RWPE1 (cell line): ENCODE measurements at regions not wholly inside any gene's neighbourhood (a gene's known extent, or its start where the extent isn't known, plus 50 kb on each side); places are given as distances from the start of the nearest gene placed in this dataset.

Experiments
- CTCF ChIA-PET: fragments of 350-600 bp; sonication (Branson Sonifier 250); formaldehyde crosslinking; extraction: SDS; loops from one replicate; lab custom pipeline; 2021; lab: Yijun Ruan, JAX
- POLR2A ChIA-PET: fragments of 400-600 bp; formaldehyde crosslinking; extraction: SDS; loops from one replicate; lab custom pipeline; 2020; ENCODE audit warnings: antibody characterized with exemption; ENCODE audit not compliant: low non-redundant PET; lab: Yijun Ruan, JAX
- DNase-seq: peaks from one replicate; pipeline ENCODE4 v3.0.0; 2012; ENCODE audit warnings: low spot score
- H3K27ac ChIP-seq: fragments of 450-650 bp; 2 replicates; pipeline ENCODE4 v1.5.1; 2017
- TF ChIP-seq, protein P1 (sequence below): fragments of 450-650 bp; conservative IDR thresholded peaks from 2 replicates; pipeline ENCODE4 v1.5.1; 2017; ENCODE audit warnings: low read depth, mild to moderate bottlenecking

DNA sequence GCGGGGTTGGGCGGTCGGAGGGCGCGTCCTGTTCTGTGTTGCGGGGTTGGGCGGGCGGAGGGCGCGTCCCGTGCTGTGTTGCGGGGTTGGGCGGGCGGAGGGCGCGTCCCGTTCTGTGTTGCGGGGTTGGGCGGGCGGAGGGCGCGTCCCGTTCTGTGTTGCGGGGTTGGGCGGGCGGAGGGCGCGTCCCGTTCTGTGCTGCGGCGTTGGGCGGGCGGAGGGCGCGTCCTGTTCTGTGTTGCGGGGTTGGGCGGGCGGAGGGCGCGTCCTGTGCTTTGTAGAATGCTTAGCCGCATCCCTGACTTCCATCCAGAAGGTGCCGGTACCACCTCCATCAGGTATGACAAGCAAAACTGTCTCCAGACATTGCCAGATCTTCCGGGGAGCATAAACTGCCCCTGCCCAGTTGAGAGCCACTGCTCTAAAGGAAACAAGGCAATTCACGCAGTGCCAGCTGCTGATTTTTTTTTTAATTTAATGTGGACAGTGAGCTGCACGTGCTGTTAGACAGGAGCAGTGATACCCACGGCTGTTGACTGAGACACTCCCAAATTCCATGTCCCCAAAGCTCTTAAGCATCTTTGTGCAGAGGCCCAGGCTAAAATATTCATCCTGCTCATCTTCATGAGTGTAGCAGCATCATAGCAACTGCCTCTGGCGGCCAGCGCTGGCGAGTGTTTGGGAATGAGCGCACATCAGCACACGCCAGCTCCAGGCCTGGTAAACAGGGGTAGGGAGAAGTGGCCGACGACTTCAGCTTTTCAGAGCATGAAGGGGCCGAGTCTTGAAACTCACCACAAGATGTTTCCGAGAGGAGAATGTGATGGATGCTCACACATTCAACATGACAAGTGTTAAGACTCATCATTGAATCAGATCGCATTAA lies 284.4 kb upstream of the CDH4 start:
- H3K27ac ChIP-seq = no peak overlapping the region
- POLR2A ChIA-PET = no interaction called here
- CTCF ChIA-PET = no interaction called here
- TF ChIP-seq, protein P1, sequence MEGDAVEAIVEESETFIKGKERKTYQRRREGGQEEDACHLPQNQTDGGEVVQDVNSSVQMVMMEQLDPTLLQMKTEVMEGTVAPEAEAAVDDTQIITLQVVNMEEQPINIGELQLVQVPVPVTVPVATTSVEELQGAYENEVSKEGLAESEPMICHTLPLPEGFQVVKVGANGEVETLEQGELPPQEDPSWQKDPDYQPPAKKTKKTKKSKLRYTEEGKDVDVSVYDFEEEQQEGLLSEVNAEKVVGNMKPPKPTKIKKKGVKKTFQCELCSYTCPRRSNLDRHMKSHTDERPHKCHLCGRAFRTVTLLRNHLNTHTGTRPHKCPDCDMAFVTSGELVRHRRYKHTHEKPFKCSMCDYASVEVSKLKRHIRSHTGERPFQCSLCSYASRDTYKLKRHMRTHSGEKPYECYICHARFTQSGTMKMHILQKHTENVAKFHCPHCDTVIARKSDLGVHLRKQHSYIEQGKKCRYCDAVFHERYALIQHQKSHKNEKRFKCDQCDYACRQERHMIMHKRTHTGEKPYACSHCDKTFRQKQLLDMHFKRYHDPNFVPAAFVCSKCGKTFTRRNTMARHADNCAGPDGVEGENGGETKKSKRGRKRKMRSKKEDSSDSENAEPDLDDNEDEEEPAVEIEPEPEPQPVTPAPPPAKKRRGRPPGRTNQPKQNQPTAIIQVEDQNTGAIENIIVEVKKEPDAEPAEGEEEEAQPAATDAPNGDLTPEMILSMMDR = no peak
- no peak for DNase-seq

DNA sequence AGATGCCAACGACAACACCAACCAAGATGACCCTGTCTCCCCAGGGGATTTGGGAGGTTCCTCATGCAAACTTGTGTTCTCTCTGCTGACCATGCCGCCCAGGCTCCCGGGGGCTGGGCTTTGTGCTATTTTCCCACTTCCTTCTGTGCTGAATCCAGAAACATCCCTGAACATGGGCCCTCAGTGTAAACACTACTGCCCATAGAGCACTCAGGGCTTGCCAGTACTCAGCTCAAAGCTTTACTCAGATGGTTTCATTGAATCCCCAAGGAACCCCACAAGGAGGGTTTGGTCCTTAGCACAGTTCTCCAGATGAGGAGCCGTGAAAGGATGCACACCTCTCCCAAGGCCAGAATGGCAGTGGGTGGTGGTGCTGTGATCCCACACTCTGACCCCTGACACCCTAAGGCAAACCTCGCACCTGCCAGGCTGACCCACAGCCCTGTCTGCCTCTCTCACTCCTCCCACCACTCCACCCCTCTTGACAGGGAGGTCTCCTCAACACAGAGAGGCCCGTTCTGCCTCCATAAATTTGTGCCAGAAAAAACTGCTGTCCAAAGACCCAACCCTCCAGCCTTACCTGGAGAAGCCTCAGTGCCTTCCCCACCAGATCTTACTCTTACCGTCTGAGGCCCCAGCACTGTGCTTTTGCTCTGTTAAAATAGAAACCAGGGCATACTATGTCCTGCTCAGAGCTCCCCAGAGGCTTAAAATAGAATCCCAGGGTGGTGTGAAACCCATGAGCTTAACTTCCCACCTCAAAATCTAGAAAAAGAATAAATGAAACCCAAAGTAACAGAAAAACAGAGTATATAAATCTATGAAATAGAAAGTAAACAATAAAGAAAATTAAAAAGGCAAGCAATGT lies 283.0 kb upstream of the CDH4 start:
- POLR2A ChIA-PET = no interaction called here
- DNase-seq = no peak
- CTCF ChIA-PET = interaction anchor here (0.7 kb wide), 1 partner anchor 33 kb away, joined by 4 read pairs; no protein-coding TSS in a partner anchor
- TF ChIP-seq, protein P1 = no peak
- no peak overlapping the region for H3K27ac ChIP-seq

DNA sequence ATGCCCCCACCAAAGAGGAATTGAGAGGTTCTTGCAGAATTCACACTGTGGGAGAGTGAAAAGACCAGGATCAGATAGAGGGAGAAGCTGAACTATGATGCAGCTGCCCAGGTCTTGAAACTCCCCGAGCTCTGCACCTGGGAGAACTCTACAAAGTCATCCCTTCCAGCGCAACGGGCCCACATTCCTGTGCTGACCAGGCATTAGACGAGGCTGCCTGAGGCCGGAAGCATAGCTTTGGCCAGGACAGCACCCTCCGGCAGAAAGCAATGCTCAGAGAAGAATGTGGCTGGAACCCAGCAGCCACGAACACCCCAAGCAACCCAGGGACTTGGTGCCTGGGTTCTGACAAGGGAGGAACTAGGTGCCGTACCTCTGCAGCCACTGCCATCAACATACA lies 281.5 kb upstream of the CDH4 start:
- TF ChIP-seq, protein P1 = no peak
- no peak overlapping the region for H3K27ac ChIP-seq
- CTCF ChIA-PET = no interaction called here
- POLR2A ChIA-PET = no interaction called here
- no peak for DNase-seq

DNA sequence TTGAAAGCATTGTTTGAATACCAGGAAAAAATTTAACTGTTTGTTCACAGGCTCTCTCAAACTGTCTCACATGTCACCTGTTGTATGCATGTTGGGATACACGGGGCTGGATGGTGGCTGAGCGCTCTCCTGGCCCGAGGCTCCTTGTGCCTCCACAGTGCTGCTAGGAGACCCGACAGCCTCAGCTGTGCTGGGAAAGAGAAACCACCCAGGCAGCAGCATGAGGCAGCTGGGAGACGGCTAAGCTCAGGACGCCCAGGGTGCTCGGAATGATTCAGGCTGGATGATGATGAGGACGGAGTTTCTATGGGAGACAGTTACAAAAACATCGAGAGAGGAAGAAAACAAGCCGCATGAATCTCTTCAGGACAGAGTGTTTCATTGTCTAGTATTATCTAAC lies 278.0 kb upstream of the CDH4 start:
- H3K27ac ChIP-seq = no peak overlapping the region
- no peak for DNase-seq
- CTCF ChIA-PET = no interaction called here
- TF ChIP-seq, protein P1 = no peak
- POLR2A ChIA-PET = no interaction called here

DNA sequence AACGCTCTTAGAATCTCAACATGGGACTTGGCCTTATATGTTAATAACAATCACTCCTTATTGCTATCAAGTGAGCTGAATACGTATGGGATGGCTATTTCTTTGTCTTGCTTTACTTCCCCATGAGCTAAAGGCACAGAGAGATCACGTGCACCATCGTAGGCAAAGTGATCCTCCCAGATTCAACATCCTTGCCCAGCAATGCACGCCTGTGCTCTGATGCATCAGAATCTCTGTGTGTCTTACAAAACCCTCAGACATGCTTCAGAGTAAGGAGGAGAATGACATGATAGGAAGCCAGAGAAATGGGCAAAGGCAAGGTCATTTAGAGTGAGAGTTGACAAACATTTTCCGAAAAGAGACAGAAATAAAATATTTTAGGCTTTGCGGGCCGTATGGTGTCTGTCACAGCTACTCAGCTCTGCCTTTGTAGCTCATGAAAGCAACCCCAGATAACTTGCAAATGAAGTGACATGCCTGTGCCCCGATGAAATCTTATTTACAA lies 277.6 kb upstream of the CDH4 start:
- ChIA-PET POLR2A (no interaction called here), CTCF (no interaction called here)
- TF ChIP-seq, protein P1 = no peak
- H3K27ac ChIP-seq = no peak overlapping the region
- no peak for DNase-seq

GRCh38 chr20:60976139-60976538 lies 275.9 kb upstream of the CDH4 start:
- H3K27ac ChIP-seq = no peak overlapping the region
- POLR2A ChIA-PET = no interaction called here
- no peak for DNase-seq
- TF ChIP-seq, protein P1 = no peak
- CTCF ChIA-PET = interaction anchor here (0.6 kb wide), 1 partner anchor 135 kb away, joined by 3 read pairs; no protein-coding TSS in a partner anchor
